Smooth muscle cell (in vitro differentiated cells): ENCODE measurements at regions not wholly inside any gene's neighbourhood (a gene's known extent, or its start where the extent isn't known, plus 50 kb on each side); places are given as distances from the start of the nearest gene placed in this dataset.

ENCODE experiments used
- DNase-seq: peaks from one replicate; lab custom pipeline; 2025; ENCODE audit not compliant: unreplicated experiment; lab: John Stamatoyannopoulos, UW
- H2AFZ ChIP-seq: fragments of 200-600 bp; sonication (generic); 2 replicates; pipeline ENCODE4 v1.6.0; 2016; ENCODE audit warnings: antibody characterized with exemption, low read depth, mild to moderate bottlenecking
- H3F3A ChIP-seq: fragments of 200-600 bp; sonication (generic); 2 replicates; pipeline ENCODE4 v1.6.0; 2017; ENCODE audit warnings: antibody characterized with exemption, low read depth
- H3K27ac ChIP-seq: fragments of 200-600 bp; sonication (generic); 2 replicates; pipeline ENCODE4 v1.5.1; 2016; ENCODE audit warnings: low read depth, mild to moderate bottlenecking
- H3K27me3 ChIP-seq: fragments of 200-600 bp; sonication (generic); 2 replicates; pipeline ENCODE4 v1.6.1; 2016; ENCODE audit warnings: low read depth, mild to moderate bottlenecking
- H3K36me3 ChIP-seq: fragments of 200-600 bp; sonication (generic); 2 replicates; pipeline ENCODE4 v1.5.1; 2016; ENCODE audit warnings: low read depth
- H3K4me1 ChIP-seq: fragments of 200-600 bp; sonication (generic); 2 replicates; pipeline ENCODE4 v1.5.1; 2016; ENCODE audit warnings: low read depth
- H3K4me2 ChIP-seq: fragments of 200-600 bp; sonication (generic); 2 replicates; pipeline ENCODE4 v1.6.0; 2016; ENCODE audit warnings: mild to moderate bottlenecking
- H3K4me3 ChIP-seq: fragments of 200-600 bp; sonication (generic); 2 replicates; pipeline ENCODE4 v1.5.1; 2016; ENCODE audit warnings: mild to moderate bottlenecking
- H3K79me2 ChIP-seq: fragments of 200-600 bp; sonication (generic); 2 replicates; pipeline ENCODE4 v1.6.0; 2016; ENCODE audit warnings: low read depth, mild to moderate bottlenecking
- H3K9ac ChIP-seq: fragments of 200-600 bp; sonication (generic); 2 replicates; pipeline ENCODE4 v1.6.0; 2016; ENCODE audit warnings: low read depth
- H3K9me3 ChIP-seq: fragments of 200-600 bp; sonication (generic); replicated peaks from 2 replicates; pipeline ENCODE4 v1.5.1; 2016; ENCODE audit warnings: low read depth
- H4K20me1 ChIP-seq: fragments of 200-600 bp; sonication (generic); 2 replicates; pipeline ENCODE4 v1.6.0; 2016; ENCODE audit warnings: low read depth
- WGBS: methylation state at CpG from one replicate; pipeline ENCODE4 v1.1.7; 2016; ENCODE audit warnings: low lambda C conversion rate; 5-methylcytosine and 5-hydroxymethylcytosine counted together
- TF ChIP-seq, protein P1 (sequence below): fragments of 200-600 bp; sonication (generic); IDR thresholded peaks from 2 replicates; pipeline ENCODE4 v1.5.1; 2017; ENCODE audit warnings: borderline replicate concordance, mild to moderate bottlenecking, antibody characterized with exemption; ENCODE audit not compliant: insufficient read depth, poor library complexity, severe bottlenecking

DNA sequence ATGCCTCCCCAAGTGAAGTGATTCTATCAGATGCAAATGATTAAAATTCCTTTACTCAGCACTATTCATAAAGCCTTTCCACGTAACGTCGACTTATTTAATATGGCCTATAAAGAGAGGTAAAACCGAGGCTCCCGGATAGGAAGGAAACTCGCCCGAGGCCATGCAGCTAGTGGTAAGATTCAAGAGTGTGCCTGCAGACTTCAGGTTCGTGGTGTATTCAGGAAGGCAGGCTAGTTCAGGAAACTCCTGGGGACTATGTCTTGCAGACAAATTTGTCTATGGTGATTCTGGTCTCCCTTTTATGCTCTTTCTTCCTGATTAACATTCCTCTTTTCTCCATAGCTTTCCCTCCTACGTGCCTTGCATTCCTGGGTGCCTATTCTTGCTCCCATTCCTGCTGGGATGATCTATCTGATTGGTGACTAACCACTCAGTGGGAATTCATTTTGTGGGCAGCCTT lies 150.7 kb downstream of the SST start:
- Histone ChIP-seq H3K9me3 (no peaks in the 10 kb centered on the region), H4K20me1 (no peaks in the 10 kb centered on the region), H3K36me3 (no peaks in the 10 kb centered on the region), H3K4me3 (no peak overlapping the region), H2AFZ (no peak overlapping the region), H3K4me1 (peaks cover 21% of the 10 kb centered on the region), H3K27me3 (no peaks in the 10 kb centered on the region), H3K9ac (no peak overlapping the region), H3K4me2 (peak overlapping the region; percentile 30), H3F3A (peaks cover 9% of the 10 kb centered on the region), H3K27ac (peak overlapping the region; percentile 48), H3K79me2 (no peaks in the 10 kb centered on the region)
- TF ChIP-seq, protein P1, sequence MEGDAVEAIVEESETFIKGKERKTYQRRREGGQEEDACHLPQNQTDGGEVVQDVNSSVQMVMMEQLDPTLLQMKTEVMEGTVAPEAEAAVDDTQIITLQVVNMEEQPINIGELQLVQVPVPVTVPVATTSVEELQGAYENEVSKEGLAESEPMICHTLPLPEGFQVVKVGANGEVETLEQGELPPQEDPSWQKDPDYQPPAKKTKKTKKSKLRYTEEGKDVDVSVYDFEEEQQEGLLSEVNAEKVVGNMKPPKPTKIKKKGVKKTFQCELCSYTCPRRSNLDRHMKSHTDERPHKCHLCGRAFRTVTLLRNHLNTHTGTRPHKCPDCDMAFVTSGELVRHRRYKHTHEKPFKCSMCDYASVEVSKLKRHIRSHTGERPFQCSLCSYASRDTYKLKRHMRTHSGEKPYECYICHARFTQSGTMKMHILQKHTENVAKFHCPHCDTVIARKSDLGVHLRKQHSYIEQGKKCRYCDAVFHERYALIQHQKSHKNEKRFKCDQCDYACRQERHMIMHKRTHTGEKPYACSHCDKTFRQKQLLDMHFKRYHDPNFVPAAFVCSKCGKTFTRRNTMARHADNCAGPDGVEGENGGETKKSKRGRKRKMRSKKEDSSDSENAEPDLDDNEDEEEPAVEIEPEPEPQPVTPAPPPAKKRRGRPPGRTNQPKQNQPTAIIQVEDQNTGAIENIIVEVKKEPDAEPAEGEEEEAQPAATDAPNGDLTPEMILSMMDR = no peak
- 30% methylated on average over 9 of the region's 9 CpGs for WGBS
- no peak for DNase-seq

DNA sequence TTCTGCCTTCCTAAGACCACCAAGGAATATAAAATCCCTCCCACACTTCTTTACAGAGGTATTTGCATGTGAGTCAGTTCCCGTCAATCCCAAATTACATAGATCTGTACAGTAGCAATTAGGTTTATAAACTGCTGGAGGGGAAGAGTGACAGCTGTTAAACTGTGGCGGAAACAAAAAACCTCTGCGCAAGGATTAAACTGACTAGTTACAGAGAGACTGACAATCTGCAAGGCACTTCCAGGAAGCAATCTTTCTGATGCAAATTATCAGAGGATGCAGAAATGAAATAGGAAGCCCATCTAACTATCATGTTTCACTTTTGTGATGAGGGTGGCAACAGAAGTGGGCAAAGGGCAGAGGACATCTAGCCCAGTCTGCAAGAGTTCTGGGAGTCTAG lies 150.4 kb downstream of the RTP4 start:
- Histone ChIP-seq H2AFZ (no peak overlapping the region), H3K4me2 (no peak overlapping the region), H3K27ac (no peak overlapping the region), H3K4me1 (peaks cover 21% of the 10 kb centered on the region), H4K20me1 (no peaks in the 10 kb centered on the region), H3K4me3 (no peak overlapping the region), H3K9me3 (no peaks in the 10 kb centered on the region), H3K27me3 (no peaks in the 10 kb centered on the region), H3K36me3 (no peaks in the 10 kb centered on the region), H3F3A (peaks cover 9% of the 10 kb centered on the region), H3K79me2 (no peaks in the 10 kb centered on the region), H3K9ac (no peak overlapping the region)
- WGBS = 65% methylated on average over 3 of the region's 3 CpGs
- no peak for DNase-seq
- TF ChIP-seq, protein P1 = no peak

DNA sequence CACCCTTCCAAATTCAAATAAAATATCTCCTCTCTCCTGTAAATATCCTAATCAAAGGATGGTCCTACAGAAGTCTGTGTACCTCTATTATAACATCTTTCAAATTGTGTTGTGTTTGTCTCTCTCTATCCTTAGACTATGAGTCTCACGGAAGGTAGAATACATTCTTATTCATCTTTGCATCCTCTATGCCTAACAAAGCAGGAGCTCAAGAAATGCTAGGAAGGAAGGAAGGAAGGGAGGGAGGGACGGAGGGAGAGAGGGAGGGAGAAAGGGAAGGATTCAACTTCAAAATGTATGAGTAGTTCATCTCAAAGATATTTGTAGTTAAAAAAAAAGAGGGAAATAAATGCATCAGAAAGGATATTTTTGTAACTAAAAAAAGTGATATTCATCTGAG lies 150.0 kb downstream of the RTP4 start:
- Histone ChIP-seq H2AFZ (no peak overlapping the region), H3F3A (peaks cover 9% of the 10 kb centered on the region), H3K27ac (no peak overlapping the region), H3K36me3 (no peaks in the 10 kb centered on the region), H4K20me1 (no peaks in the 10 kb centered on the region), H3K4me2 (no peak overlapping the region), H3K9ac (no peak overlapping the region), H3K79me2 (no peaks in the 10 kb centered on the region), H3K27me3 (no peaks in the 10 kb centered on the region), H3K4me3 (no peak overlapping the region), H3K9me3 (no peaks in the 10 kb centered on the region), H3K4me1 (peaks cover 21% of the 10 kb centered on the region)
- TF ChIP-seq, protein P1 = no peak
- no peak for DNase-seq
- 56% methylated on average over 2 of the region's 2 CpGs for WGBS

DNA sequence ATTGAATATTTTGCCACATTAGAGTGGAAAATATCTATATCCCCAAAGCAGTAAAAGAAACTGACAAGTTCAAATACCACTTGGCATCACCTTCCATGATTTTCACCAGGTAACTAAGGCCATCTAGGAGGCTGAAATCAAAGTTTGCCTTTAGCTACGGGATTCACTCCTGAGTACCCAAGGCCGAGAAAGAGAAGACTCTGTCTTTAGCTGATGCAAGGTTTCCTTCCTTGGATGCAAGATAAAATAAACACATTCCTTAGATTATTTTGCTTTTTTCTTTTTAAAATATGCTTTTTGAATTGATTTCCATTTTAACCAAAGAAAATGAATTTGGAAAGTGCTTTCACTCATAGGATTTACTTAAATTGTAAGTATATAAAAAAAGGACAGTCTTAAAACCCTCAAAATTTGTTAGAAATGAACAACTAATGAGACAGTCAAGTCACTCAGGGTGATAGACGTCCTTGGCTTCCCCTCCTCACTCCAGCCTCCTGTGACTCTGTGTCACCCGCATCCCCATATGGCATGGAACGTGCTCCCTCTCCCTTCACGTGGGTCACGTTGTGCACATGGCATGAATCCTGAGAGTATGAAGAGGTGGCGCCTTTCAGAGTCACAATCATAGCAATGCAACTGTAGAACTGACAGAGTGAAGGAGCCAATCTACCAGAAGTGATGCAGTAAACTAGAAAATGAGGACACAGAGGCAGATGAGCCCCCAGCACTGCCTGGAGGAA lies 148.4 kb downstream of the RTP4 start:
- Histone ChIP-seq H3F3A (peaks cover 9% of the 10 kb centered on the region), H2AFZ (no peak overlapping the region), H3K4me2 (no peak overlapping the region), H3K4me1 (peaks cover 9% of the 10 kb centered on the region), H3K27me3 (no peaks in the 10 kb centered on the region), H3K79me2 (no peaks in the 10 kb centered on the region), H3K36me3 (no peaks in the 10 kb centered on the region), H3K27ac (no peak overlapping the region), H4K20me1 (no peaks in the 10 kb centered on the region), H3K9me3 (no peaks in the 10 kb centered on the region), H3K9ac (no peak overlapping the region), H3K4me3 (no peak overlapping the region)
- no peak for DNase-seq
- TF ChIP-seq, protein P1 = no peak
- 89% methylated on average over 8 of the region's 8 CpGs for WGBS
